Right renal cortex interstitium (tissue), 3 donors: ENCODE measurements at regions not wholly inside any gene's neighbourhood (a gene's known extent, or its start where the extent isn't known, plus 50 kb on each side); places are given as distances from the start of the nearest gene placed in this dataset.

ENCODE experiments used
- DNase-seq, 3 donors: peaks; one replicate each; pipeline ENCODE4 v3.0.0-alpha.2; 2013; ENCODE audit warnings: low read depth in 3 of 3, low spot score in 2 of 3

GRCh38 chr13:88071371-88071770 is 400.2 kb downstream of the SLITRK5 start:
- no peak for DNase-seq

GRCh38 chr13:88074794-88075510 is 403.8 kb downstream of the SLITRK5 start:
- no peak for DNase-seq

- DNase-seq, result no peak
Observed at GRCh38 chr13:88085036-88085435, 413.9 kb downstream of the SLITRK5 start.

GRCh38 chr13:88086577-88086976 is 415.4 kb downstream of the SLITRK5 start:
- DNase-seq, result no peak

- DNase-seq, result no peak
Observed at GRCh38 chr13:88097541-88097940, 426.4 kb downstream of the SLITRK5 start.

- no peak for DNase-seq
Observed at GRCh38 chr13:88103824-88104223, 432.7 kb downstream of the SLITRK5 start.

GRCh38 chr13:88104576-88104975 is 433.4 kb downstream of the SLITRK5 start:
- DNase-seq, result no peak

GRCh38 chr13:88107570-88107969 is 436.4 kb downstream of the SLITRK5 start:
- no peak for DNase-seq

GRCh38 chr13:88112526-88112925 is 441.4 kb downstream of the SLITRK5 start:
- no peak for DNase-seq

GRCh38 chr13:88115976-88116375 is 444.8 kb downstream of the SLITRK5 start:
- no peak for DNase-seq

GRCh38 chr13:88118952-88119351 is 447.8 kb downstream of the SLITRK5 start:
- DNase-seq, result no peak

GRCh38 chr13:88124142-88124541 is 453.0 kb downstream of the SLITRK5 start:
- DNase-seq, result no peak

- no peak for DNase-seq
Observed at GRCh38 chr13:88125055-88125454, 453.9 kb downstream of the SLITRK5 start.

- DNase-seq, result no peak
Observed at GRCh38 chr13:88136098-88136790, 465.1 kb downstream of the SLITRK5 start.

- DNase-seq, result no peak
Observed at GRCh38 chr13:88142653-88143052, 471.5 kb downstream of the SLITRK5 start.

GRCh38 chr13:88144580-88144979 is 473.4 kb downstream of the SLITRK5 start:
- DNase-seq, result no peak

- no peak for DNase-seq
Observed at GRCh38 chr13:88153353-88153752, 482.2 kb downstream of the SLITRK5 start.

GRCh38 chr13:88154001-88154400 is 482.8 kb downstream of the SLITRK5 start:
- DNase-seq, result no peak

GRCh38 chr13:88162076-88162702 is 491.0 kb downstream of the SLITRK5 start:
- no peak for DNase-seq

- no peak for DNase-seq
Observed at GRCh38 chr13:88176231-88176630, 505.1 kb downstream of the SLITRK5 start.

GRCh38 chr13:88183440-88183839 is 512.3 kb downstream of the SLITRK5 start:
- no peak for DNase-seq

GRCh38 chr13:88188986-88189385 is 517.8 kb downstream of the SLITRK5 start:
- DNase-seq, result no peak
